SU-DHL-6 (cell line): ENCODE measurements at regions not wholly inside any gene's neighbourhood (a gene's known extent, or its start where the extent isn't known, plus 50 kb on each side); places are given as distances from the start of the nearest gene placed in this dataset.

Experiments
- H2AFZ ChIP-seq: fragments of 200-600 bp; sonication (generic); 2 replicates; pipeline ENCODE4 v1.6.1; 2014; ENCODE audit warnings: low read depth, mild to moderate bottlenecking, moderate library complexity, mixed read lengths, antibody characterized with exemption, low read length; ENCODE audit not compliant: severe bottlenecking
- H3F3A ChIP-seq: fragments of 200-600 bp; shearing (Covaris generic); 2 replicates; pipeline ENCODE4 v1.6.0; 2016; ENCODE audit warnings: antibody characterized with exemption, mild to moderate bottlenecking; ENCODE audit not compliant: insufficient read depth
- H3K27ac ChIP-seq: fragments of 200-600 bp; sonication (generic); 2 replicates; pipeline ENCODE4 v1.5.1; 2016; ENCODE audit warnings: low read depth, mild to moderate bottlenecking, low read length, moderate library complexity, mixed read lengths
- H3K27me3 ChIP-seq: fragments of 200-600 bp; sonication (generic), shearing (Covaris generic); 2 replicates; pipeline ENCODE4 v1.6.0; 2014; ENCODE audit warnings: mild to moderate bottlenecking, low read length
- H3K36me3 ChIP-seq: fragments of 200-600 bp; sonication (generic); 2 replicates; pipeline ENCODE4 v1.6.1; 2014; ENCODE audit warnings: mild to moderate bottlenecking, low read length, mixed read lengths
- H3K4me2 ChIP-seq: fragments of 300-600, 200-600 bp; shearing (Covaris generic), sonication (generic); 2 replicates; pipeline ENCODE4 v1.6.0; 2014; ENCODE audit warnings: low read length, low read depth, mild to moderate bottlenecking; ENCODE audit not compliant: poor library complexity, severe bottlenecking
- H3K4me3 ChIP-seq: fragments of 200-600 bp; sonication (generic); 2 replicates; pipeline ENCODE4 v1.5.1; 2014; ENCODE audit warnings: antibody characterized with exemption, low read length, mild to moderate bottlenecking, mixed read lengths; ENCODE audit not compliant: insufficient read depth, poor library complexity, severe bottlenecking
- H3K79me2 ChIP-seq: fragments of 200-600 bp; sonication (generic); 2 replicates; pipeline ENCODE4 v1.6.1; 2014; ENCODE audit warnings: mild to moderate bottlenecking, low read length, moderate library complexity; ENCODE audit not compliant: insufficient read depth
- H3K9ac ChIP-seq: fragments of 200-600 bp; sonication (generic); 2 replicates; pipeline ENCODE4 v1.7.0; 2014; ENCODE audit warnings: mild to moderate bottlenecking, low read length
- H3K9me2 ChIP-seq: fragments of 200-600 bp; sonication (generic); replicated peaks from 2 replicates; pipeline ENCODE4 v1.6.1; 2014; ENCODE audit warnings: low read length; ENCODE audit not compliant: insufficient read depth
- H3K9me3 ChIP-seq: fragments of 200-600 bp; sonication (generic); 2 replicates; pipeline ENCODE4 v1.6.1; 2014; ENCODE audit warnings: low read length, mixed read lengths; ENCODE audit not compliant: insufficient read depth
- H4K20me1 ChIP-seq: fragments of 200-600 bp; sonication (generic); 2 replicates; pipeline ENCODE4 v1.6.1; 2014; ENCODE audit warnings: low read depth, mild to moderate bottlenecking, antibody characterized with exemption, low read length, moderate library complexity, mixed read lengths
- CTCF ChIP-seq: fragments of 200-600 bp; sonication (generic); IDR thresholded peaks from one replicate; pipeline ENCODE4 v1.5.1; 2017; ENCODE audit warnings: antibody characterized with exemption, mild to moderate bottlenecking, low read length, moderate library complexity; ENCODE audit not compliant: insufficient read depth, poor library complexity, severe bottlenecking
- EZH2phosphoT487 ChIP-seq: fragments of 200-600 bp; sonication (generic), shearing (Covaris generic); conservative IDR thresholded peaks from 2 replicates; pipeline ENCODE4 v1.6.1; 2018; ENCODE audit warnings: mild to moderate bottlenecking, antibody characterized with exemption, low read length, moderate library complexity, mixed read lengths

DNA sequence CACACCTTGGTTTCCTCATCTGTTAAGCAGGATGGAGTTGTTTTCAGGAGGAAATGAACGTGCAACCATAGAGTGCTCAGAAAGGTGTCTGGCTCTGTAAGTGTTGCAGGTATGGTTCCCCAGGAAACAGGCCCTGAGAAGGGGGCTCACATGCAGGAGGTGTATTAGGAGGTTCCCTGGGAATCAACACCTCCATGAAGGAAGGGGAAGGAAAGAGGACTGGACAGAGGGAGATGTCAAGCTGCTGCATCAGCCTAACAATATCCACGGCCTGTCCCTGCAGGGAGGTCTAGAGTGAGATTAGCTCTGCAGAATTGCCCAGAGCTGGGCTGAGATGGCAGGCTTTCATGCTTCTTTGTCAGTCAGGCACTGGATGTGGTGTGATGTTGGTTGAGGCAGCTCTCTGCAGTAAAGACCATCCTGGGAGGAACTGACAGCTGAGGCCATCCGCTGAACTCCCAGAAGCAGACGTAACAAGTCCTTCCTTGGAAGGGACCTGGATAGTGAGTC lies 373.3 kb downstream of the ZNF536 start:
- Histone ChIP-seq H3K9me3 (no peaks in the 10 kb centered on the region), H3K27ac (no peak overlapping the region), H3K79me2 (no peaks in the 10 kb centered on the region)

GRCh38 chr19:30744741-30745475 lies 372.7 kb downstream of the ZNF536 start:
- H2AFZ ChIP-seq: no peak overlapping the region
- H3K9me2 ChIP-seq: no peaks in the 10 kb centered on the region
- H3K4me3 ChIP-seq: no peak overlapping the region
- TF ChIP-seq EZH2phosphoT487: no peak
- no peak for TF ChIP-seq CTCF
- H3K4me2 ChIP-seq: no peak overlapping the region
- H3K9me3 ChIP-seq: no peaks in the 10 kb centered on the region
- no peaks in the 10 kb centered on the region for H4K20me1 ChIP-seq
- no peaks in the 10 kb centered on the region for H3K79me2 ChIP-seq
- no peaks in the 10 kb centered on the region for H3K36me3 ChIP-seq
- H3K9ac ChIP-seq: no peak overlapping the region
- H3K27ac ChIP-seq: no peak overlapping the region
- H3F3A ChIP-seq: no peaks in the 10 kb centered on the region
- no peaks in the 10 kb centered on the region for H3K27me3 ChIP-seq

More for the DNA sequence above, 373.3 kb downstream of the ZNF536 start:
- no peaks in the 10 kb centered on the region for H4K20me1 ChIP-seq
- no peaks in the 10 kb centered on the region for H3F3A ChIP-seq
- no peak overlapping the region for H2AFZ ChIP-seq
- H3K27me3 ChIP-seq: no peaks in the 10 kb centered on the region
- no peak overlapping the region for H3K4me2 ChIP-seq
- H3K36me3 ChIP-seq: no peaks in the 10 kb centered on the region
- H3K9ac ChIP-seq: no peak overlapping the region
- no peak overlapping the region for H3K4me3 ChIP-seq
- no peaks in the 10 kb centered on the region for H3K9me2 ChIP-seq
- TF ChIP-seq EZH2phosphoT487: no peak
- TF ChIP-seq CTCF: no peak

- Histone ChIP-seq H3K27me3 (no peaks in the 10 kb centered on the region), H3K27ac (no peak overlapping the region), H3K9ac (no peak overlapping the region), H4K20me1 (no peaks in the 10 kb centered on the region), H3K9me2 (no peaks in the 10 kb centered on the region), H2AFZ (no peak overlapping the region), H3F3A (no peaks in the 10 kb centered on the region), H3K9me3 (no peaks in the 10 kb centered on the region), H3K36me3 (no peaks in the 10 kb centered on the region), H3K4me3 (no peak overlapping the region), H3K4me2 (no peak overlapping the region), H3K79me2 (no peaks in the 10 kb centered on the region)
- TF ChIP-seq EZH2phosphoT487 (no peak), CTCF (no peak)
Observed at GRCh38 chr19:30743702-30744101, 371.5 kb downstream of the ZNF536 start.
